ENCODE measurements at regions not wholly inside any gene's neighbourhood (a gene's known extent, or its start where the extent isn't known, plus 50 kb on each side); places are given as distances from the start of the nearest gene placed in this dataset.

DNA sequence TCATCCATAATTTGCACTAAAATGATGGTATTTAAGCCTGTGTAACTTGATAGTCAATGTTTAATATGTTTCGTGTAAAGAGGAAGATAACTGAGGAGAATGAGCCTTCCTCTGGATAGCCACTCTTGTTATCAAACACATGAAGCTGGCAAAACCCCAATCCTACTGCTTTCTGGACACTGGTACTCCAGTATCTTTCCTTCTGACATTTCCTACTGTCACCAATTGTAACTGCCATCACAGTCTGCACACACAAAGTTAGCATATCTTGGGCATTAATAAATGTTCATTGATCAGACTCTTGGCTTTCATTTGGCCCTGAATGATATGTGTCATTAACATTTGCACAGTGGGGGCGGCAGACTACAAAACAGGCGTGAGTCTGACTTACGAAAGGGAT lies 419.1 kb downstream of the TMA16 start:
- TF ChIP-seq, protein P1, sequence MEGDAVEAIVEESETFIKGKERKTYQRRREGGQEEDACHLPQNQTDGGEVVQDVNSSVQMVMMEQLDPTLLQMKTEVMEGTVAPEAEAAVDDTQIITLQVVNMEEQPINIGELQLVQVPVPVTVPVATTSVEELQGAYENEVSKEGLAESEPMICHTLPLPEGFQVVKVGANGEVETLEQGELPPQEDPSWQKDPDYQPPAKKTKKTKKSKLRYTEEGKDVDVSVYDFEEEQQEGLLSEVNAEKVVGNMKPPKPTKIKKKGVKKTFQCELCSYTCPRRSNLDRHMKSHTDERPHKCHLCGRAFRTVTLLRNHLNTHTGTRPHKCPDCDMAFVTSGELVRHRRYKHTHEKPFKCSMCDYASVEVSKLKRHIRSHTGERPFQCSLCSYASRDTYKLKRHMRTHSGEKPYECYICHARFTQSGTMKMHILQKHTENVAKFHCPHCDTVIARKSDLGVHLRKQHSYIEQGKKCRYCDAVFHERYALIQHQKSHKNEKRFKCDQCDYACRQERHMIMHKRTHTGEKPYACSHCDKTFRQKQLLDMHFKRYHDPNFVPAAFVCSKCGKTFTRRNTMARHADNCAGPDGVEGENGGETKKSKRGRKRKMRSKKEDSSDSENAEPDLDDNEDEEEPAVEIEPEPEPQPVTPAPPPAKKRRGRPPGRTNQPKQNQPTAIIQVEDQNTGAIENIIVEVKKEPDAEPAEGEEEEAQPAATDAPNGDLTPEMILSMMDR (IDR thresholded peaks at IDR 0.05), result no peak
- no peak overlapping the region for H3K27ac ChIP-seq
- intact Hi-C loops (cut with DNase I), result no loop called here
- no peak overlapping the region for H3K9ac ChIP-seq (ENCODE audit: low read depth in 2 of 2, low read length in 2 of 2)
- no peaks in the 10 kb centered on the region for H3K36me3 ChIP-seq
- H3K4me3 ChIP-seq, result no peak overlapping the region
- no peaks in the 10 kb centered on the region for H3K4me1 ChIP-seq
- H3K27me3 ChIP-seq, result no peaks in the 10 kb centered on the region
- no peak for DNase-seq
- no peaks in the 10 kb centered on the region for H3K9me3 ChIP-seq

DNA sequence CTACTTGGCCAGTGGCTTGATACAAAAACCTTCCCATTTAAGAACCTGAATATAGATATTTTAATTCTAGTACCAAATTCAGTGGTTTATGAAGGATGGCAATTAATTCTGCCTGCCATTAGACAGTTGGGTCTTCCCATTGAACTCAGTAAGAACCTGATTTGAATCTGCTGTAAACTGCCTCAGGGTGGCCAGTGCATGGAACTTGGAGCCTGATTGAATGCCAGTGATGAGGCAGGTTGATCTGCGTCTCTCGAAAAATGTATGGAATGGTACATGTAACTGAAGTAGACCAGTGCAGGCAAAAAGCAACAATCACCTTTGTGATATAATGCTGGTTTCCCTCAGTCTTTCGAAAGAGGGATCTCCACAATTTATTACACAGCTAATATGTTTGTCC lies 421.4 kb downstream of the TMA16 start:
- TF ChIP-seq, protein P1 (IDR thresholded peaks at IDR 0.05), result no peak
- Histone ChIP-seq H3K27me3 (no peaks in the 10 kb centered on the region), H3K36me3 (no peaks in the 10 kb centered on the region), H3K9me3 (no peaks in the 10 kb centered on the region), H3K27ac (no peak overlapping the region), H3K4me1 (no peaks in the 10 kb centered on the region), H3K9ac (ENCODE audit: low read depth in 2 of 2, low read length in 2 of 2) (no peak overlapping the region), H3K4me3 (no peak overlapping the region)
- intact Hi-C loops (cut with DNase I), result no loop called here
- DNase-seq, result no peak

DNA sequence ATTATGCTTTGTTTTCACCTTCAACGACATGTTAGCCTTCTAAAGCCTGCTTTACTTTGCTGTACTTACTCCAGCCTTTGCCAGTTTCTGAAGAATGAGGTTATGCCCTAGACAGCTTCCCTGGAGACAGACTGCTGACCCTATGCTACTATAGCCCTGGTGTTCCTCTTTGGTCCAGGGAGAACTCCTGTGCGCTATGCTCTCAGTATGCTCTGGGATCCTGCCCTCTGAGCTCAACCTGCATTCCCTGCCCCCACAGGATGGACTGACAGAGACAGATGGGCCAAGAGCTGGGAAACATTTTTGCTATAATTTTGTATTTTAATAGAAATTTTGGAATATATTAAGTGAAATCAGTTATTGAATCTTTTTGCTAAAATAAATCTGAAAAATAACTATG lies 425.9 kb downstream of the TMA16 start:
- DNase-seq, result no peak
- intact Hi-C loops (cut with DNase I), result no loop called here
- TF ChIP-seq, protein P1 (IDR thresholded peaks at IDR 0.05), result no peak

DNA sequence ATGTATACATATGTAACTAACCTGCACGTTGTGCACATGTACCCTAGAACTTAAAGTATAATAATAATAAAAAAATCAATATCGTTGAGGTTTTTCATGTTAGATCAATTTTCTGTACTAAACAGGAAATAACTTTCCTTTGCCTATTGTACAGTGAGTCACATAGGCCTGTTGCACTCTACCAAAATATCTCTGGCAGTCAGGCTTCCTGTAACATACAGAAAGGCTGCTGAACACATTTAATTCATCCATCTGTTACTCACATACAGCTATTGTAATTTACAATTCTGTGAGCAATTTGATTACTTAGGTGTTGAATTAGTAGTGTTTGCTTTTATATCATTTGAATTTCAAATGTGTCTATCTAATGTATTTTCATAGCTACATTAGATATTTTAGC lies 427.8 kb downstream of the TMA16 start:
- intact Hi-C loops (cut with DNase I), result no loop called here
- H3K4me1 ChIP-seq, result no peaks in the 10 kb centered on the region
- H3K4me3 ChIP-seq, result no peak overlapping the region
- H3K9ac ChIP-seq (ENCODE audit: low read depth in 2 of 2, low read length in 2 of 2), result no peak overlapping the region
- no peak for DNase-seq
- no peak overlapping the region for H3K27ac ChIP-seq
- H3K36me3 ChIP-seq, result no peaks in the 10 kb centered on the region
- no peaks in the 10 kb centered on the region for H3K9me3 ChIP-seq
- TF ChIP-seq, protein P1 (IDR thresholded peaks at IDR 0.05), result no peak
- H3K27me3 ChIP-seq, result no peaks in the 10 kb centered on the region

More for the DNA sequence above, 425.9 kb downstream of the TMA16 start:
- H3K9ac ChIP-seq (ENCODE audit: low read depth in 2 of 2, low read length in 2 of 2), result no peak overlapping the region
- H3K36me3 ChIP-seq, result no peaks in the 10 kb centered on the region
- no peak overlapping the region for H3K27ac ChIP-seq
- no peaks in the 10 kb centered on the region for H3K4me1 ChIP-seq
- no peak overlapping the region for H3K4me3 ChIP-seq
- H3K27me3 ChIP-seq, result no peaks in the 10 kb centered on the region
- H3K9me3 ChIP-seq, result no peaks in the 10 kb centered on the region

DNA sequence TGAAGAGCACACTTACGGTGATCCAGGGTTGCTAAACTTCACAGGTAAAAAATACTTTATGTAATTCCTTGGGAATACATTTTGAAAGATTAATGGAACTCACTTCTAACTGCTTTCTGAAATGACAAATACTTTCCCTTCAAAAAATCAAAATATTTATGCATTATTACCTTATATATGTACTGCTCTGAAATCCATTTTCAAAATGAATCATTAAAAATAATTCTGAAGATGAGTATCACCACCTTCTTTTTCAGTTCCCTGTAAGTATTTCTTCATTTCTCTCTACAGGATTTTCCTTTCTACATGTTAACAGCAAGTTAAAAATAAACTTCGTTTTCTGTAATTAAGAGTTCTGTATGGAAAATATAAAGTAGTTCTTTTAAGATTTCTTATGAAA lies 428.6 kb downstream of the TMA16 start:
- intact Hi-C loops (cut with DNase I), result no loop called here

More for the DNA sequence above, 428.6 kb downstream of the TMA16 start:
- H3K27me3 ChIP-seq, result no peaks in the 10 kb centered on the region
- DNase-seq, result no peak
- H3K4me1 ChIP-seq, result no peaks in the 10 kb centered on the region
- H3K36me3 ChIP-seq, result no peaks in the 10 kb centered on the region
- TF ChIP-seq, protein P1 (IDR thresholded peaks at IDR 0.05), result no peak
- H3K9me3 ChIP-seq, result no peaks in the 10 kb centered on the region
- H3K27ac ChIP-seq, result no peak overlapping the region
- no peak overlapping the region for H3K9ac ChIP-seq (ENCODE audit: low read depth in 2 of 2, low read length in 2 of 2)
- H3K4me3 ChIP-seq, result no peak overlapping the region
